ENCODE measurements at regions not wholly inside any gene's neighbourhood (a gene's known extent, or its start where the extent isn't known, plus 50 kb on each side); places are given as distances from the start of the nearest gene placed in this dataset.
"Not testable (repeated sequence)": the region's sequence is repeated elsewhere in the genome, so short reads cannot be mapped to it uniquely, and the experiment has no call there.

DNA sequence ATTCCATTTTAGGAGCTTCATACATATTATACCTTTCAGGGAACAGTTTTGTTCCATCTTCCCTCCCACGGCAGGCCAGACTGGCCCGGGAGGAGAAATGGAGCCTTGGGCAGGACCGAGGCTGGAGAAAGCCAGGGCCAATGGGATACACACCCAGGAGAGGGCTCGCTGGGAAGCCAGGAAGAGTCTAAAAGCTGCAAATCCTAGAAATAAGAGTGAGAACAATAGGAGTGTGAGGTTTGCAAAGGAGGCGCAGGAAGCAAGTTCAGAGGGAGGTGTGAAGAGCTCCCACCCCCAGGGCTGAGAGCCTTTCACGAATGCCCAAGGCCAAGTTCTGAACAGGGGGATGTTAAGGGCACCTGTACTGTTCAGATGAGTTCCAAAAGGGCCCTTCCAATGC, 67.5 kb upstream of the CPSF6 start:
- 69 to 82% methylated on average over 6 of the region's 6 CpGs for WGBS, 2 donors

DNA sequence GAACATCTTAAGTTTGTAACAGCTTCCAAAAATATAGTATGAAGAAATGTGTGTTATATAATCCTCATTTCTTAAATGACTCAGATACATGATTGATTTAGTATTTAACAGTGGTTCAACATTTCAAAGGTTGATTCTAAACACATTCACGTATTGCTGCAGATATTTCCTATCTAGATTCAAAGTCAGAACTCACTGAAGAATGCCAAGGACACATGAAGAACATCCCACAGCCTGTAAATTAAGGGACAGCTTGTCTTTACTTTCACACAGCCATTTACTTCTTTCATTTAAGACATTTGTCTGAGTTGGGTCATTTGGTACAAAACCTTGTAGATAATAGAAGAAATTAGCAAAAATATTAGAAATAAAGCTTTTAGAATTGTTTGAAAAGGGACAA, 66.9 kb upstream of the CPSF6 start:
- Histone ChIP-seq H3K36me3 (no peaks in the 10 kb centered on the region), H3K27ac (no peak overlapping the region), H3K4me1 (no peaks in the 10 kb centered on the region), H3K4me3 (no peak overlapping the region), H3K27me3 (no peaks in the 10 kb centered on the region), H3K9me3 (peaks cover 0 to 6% (median 0%) of the 10 kb centered on the region in 4 donors)
- WGBS, 2 donors: 73 to 89% methylated on average over 1 of the region's 1 CpG
- TF ChIP-seq, protein P1, sequence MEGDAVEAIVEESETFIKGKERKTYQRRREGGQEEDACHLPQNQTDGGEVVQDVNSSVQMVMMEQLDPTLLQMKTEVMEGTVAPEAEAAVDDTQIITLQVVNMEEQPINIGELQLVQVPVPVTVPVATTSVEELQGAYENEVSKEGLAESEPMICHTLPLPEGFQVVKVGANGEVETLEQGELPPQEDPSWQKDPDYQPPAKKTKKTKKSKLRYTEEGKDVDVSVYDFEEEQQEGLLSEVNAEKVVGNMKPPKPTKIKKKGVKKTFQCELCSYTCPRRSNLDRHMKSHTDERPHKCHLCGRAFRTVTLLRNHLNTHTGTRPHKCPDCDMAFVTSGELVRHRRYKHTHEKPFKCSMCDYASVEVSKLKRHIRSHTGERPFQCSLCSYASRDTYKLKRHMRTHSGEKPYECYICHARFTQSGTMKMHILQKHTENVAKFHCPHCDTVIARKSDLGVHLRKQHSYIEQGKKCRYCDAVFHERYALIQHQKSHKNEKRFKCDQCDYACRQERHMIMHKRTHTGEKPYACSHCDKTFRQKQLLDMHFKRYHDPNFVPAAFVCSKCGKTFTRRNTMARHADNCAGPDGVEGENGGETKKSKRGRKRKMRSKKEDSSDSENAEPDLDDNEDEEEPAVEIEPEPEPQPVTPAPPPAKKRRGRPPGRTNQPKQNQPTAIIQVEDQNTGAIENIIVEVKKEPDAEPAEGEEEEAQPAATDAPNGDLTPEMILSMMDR (IDR thresholded peaks at IDR 0.05): no peak
- TF ChIP-seq POLR2A (IDR thresholded peaks at IDR 0.05): no peak
- no peak for TF ChIP-seq EP300 (IDR thresholded peaks at IDR 0.05)
- no peak for DNase-seq (ENCODE audit: low spot score in 2 of 2)

More for the DNA sequence above, 67.5 kb upstream of the CPSF6 start:
- Histone ChIP-seq H3K9me3 (peaks cover 0 to 6% (median 0%) of the 10 kb centered on the region in 4 donors), H3K27me3 (no peaks in the 10 kb centered on the region), H3K4me3 (no peak overlapping the region), H3K4me1 (no peaks in the 10 kb centered on the region), H3K36me3 (no peaks in the 10 kb centered on the region), H3K27ac (no peak overlapping the region)
- DNase-seq (ENCODE audit: low spot score in 2 of 2): no peak
- TF ChIP-seq POLR2A (IDR thresholded peaks at IDR 0.05) (no peak), EP300 (IDR thresholded peaks at IDR 0.05) (no peak)
- TF ChIP-seq, protein P1 (IDR thresholded peaks at IDR 0.05): no peak

DNA sequence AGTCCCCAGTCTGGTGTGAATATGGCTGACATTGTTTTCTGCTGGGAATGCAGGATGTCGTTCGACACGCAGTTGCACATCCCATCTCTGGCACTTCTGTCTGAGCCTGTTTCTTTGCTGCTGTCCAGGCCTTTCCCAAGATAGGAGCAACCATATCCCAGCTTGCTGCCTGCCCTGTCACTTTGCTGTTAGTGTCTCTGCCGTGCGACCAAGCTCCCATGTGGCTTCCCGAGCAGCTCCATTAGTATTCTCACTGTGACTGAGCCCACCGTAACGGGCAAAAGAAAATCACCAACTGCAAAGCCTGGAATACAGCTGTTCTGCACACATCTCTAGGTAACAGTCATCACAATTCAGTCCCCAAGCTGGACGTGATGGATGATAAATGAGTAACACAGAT, 66.0 kb upstream of the CPSF6 start:
- DNase-seq (ENCODE audit: low spot score in 2 of 2): no peak
- H3K27me3 ChIP-seq: no peaks in the 10 kb centered on the region
- no peak overlapping the region for H3K4me3 ChIP-seq
- H3K27ac ChIP-seq: no peak overlapping the region
- WGBS, 2 donors: 34 to 42% methylated on average over 9 of the region's 9 CpGs
- TF ChIP-seq POLR2A (IDR thresholded peaks at IDR 0.05) (no peak), EP300 (IDR thresholded peaks at IDR 0.05) (no peak)
- TF ChIP-seq, protein P1 (IDR thresholded peaks at IDR 0.05): no peak
- no peaks in the 10 kb centered on the region for H3K4me1 ChIP-seq
- peaks cover 0 to 6% (median 0%) of the 10 kb centered on the region in 4 donors for H3K9me3 ChIP-seq
- no peaks in the 10 kb centered on the region for H3K36me3 ChIP-seq

DNA sequence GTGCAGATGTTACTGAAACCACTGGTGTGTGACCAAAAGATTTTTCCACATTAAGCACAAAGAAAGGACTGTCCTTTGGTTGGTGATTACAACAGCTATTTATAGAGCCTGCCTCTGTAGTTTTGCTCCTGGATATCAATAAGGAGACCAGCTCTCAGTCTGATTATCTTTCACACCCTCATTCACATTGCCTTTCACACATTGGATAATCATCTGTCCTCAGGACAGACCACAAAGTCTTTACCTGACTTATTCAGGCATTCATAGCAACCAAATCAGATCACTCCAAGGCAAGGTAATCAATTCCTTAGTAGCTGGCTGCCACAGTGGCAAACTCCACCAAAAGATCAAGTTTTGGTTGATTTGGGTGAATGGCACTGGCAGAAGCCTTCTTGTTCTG, 59.6 kb upstream of the CPSF6 start:
- Histone ChIP-seq H3K4me1 (no peaks in the 10 kb centered on the region), H3K4me3 (no peak overlapping the region), H3K27me3 (no peaks in the 10 kb centered on the region), H3K27ac (no peak overlapping the region), H3K36me3 (no peaks in the 10 kb centered on the region), H3K9me3 (peaks cover 0 to 13% (median 0%) of the 10 kb centered on the region in 4 donors)
- no peak for DNase-seq (ENCODE audit: low spot score in 2 of 2)
- TF ChIP-seq, protein P1 (IDR thresholded peaks at IDR 0.05): no peak
- TF ChIP-seq EP300 (IDR thresholded peaks at IDR 0.05) (no peak), POLR2A (IDR thresholded peaks at IDR 0.05) (no peak)

DNA sequence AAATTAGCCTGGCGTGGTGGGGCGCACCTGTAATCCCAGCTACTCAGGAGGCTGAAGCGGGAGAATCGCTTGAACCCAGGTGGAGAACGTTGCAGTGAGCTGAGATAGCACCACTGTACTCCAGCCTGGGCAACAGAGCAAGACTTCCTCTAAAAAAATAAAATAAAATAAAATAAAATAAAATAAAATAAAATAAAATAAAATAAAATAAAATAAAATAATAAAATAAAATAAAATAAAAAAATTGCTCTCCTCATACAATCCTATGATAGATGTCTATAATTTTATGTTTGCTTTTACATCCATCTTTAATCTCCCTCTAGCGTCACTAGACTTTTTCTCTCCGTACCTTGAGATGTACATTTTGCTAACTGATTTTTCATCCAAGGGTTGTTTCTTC, 51.8 kb upstream of the CPSF6 start:
- not testable (repeated sequence) for H3K4me1 ChIP-seq; H3K4me3 ChIP-seq; DNase-seq (ENCODE audit: low spot score in 2 of 2); H3K36me3 ChIP-seq; H3K27me3 ChIP-seq; H3K27ac ChIP-seq
- H3K9me3 ChIP-seq: peaks cover 0 to 26% (median 0%) of the 10 kb centered on the region in 4 donors
- WGBS, 2 donors: 59 to 61% methylated on average over 7 of the region's 7 CpGs

DNA sequence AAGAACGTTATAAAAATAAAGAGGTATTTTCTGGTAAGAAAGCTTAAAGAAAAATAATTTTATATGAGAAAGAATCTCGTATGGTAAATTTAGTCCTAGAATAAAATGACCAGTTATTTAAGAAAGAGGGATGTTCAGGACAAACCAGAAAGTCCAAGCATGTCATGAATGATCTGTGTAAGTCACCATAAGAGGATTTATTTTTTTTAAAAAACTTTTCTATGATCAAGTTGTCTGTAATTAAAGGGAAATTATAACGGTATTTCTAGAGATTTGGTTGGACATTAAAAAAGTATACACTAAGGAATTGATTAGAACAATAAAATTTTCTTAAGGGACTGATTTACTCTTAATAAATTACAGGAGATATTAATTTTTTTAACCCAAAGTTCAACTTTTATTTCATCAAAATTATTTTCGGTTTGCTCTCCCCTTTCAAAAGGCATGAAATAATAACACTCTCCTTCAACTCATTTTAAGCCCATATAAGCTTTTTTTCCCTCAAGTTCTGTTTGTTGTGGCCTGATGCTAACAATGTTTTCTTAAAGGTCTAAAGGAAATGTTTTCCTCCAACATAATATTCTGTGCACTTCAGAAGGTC, 49.9 kb upstream of the CPSF6 start:
- TF ChIP-seq, protein P1 (IDR thresholded peaks at IDR 0.05): no peak
- no peak for TF ChIP-seq POLR2A (IDR thresholded peaks at IDR 0.05)
- no peak for TF ChIP-seq EP300 (IDR thresholded peaks at IDR 0.05)
- 41 to 44% methylated on average over 4 of the region's 4 CpGs for WGBS, 2 donors
- H3K4me3 ChIP-seq: no peak overlapping the region
- no peak overlapping the region for H3K27ac ChIP-seq
- H3K9me3 ChIP-seq: peaks cover 0 to 26% (median 0%) of the 10 kb centered on the region in 4 donors
- H3K27me3 ChIP-seq: no peaks in the 10 kb centered on the region
- no peaks in the 10 kb centered on the region for H3K4me1 ChIP-seq
- no peaks in the 10 kb centered on the region for H3K36me3 ChIP-seq
- DNase-seq (ENCODE audit: low spot score in 2 of 2): no peak

Measured in tibial nerve (tissue), 4 donors.